SK-N-SH (cell line): ENCODE measurements at regions not wholly inside any gene's neighbourhood (a gene's known extent, or its start where the extent isn't known, plus 50 kb on each side); places are given as distances from the start of the nearest gene placed in this dataset.

Source experiments
- CTCF ChIA-PET: fragments of 300-600, 350-600 bp; formaldehyde crosslinking; extraction: SDS; loops from one replicate; lab custom pipeline; 2021; lab: Yijun Ruan, JAX
- POLR2A ChIA-PET: fragments of 350-600 bp; sonication (Branson Sonifier 250); formaldehyde crosslinking; extraction: SDS; loops from one replicate; lab custom pipeline; 2020; ENCODE audit warnings: antibody characterized with exemption, inconsistent platforms; lab: Yijun Ruan, JAX
- DNase-seq: peaks from one replicate; pipeline ENCODE4 v3.0.0; 2012
- H2AFZ ChIP-seq: fragments of 200-600 bp; sonication (generic); 2 replicates; pipeline ENCODE4 v1.8.1; 2016; ENCODE audit warnings: antibody characterized with exemption, mild to moderate bottlenecking, low read depth
- H3F3A ChIP-seq: fragments of 200-600 bp; sonication (generic); replicated peaks from 2 replicates; pipeline ENCODE3; 2016; ENCODE audit warnings: antibody characterized with exemption, mild to moderate bottlenecking; ENCODE audit not compliant: insufficient read depth
- H3K27ac ChIP-seq, 2 experiments: fragments of 200-500 bp in 1 of 2; fragments of 200-600 bp in 1 of 2; sonication (Bioruptor generic) in 1 of 2; sonication (generic), shearing (Covaris generic) in 1 of 2; 2 replicates each; pipeline versions ENCODE4 v1.5.1 to v1.6.1; 2014 to 2016; ENCODE audit warnings: low read depth in 2 of 2, inconsistent platforms in 1 of 2, low read length in 1 of 2, mild to moderate bottlenecking in 1 of 2, mixed read lengths in 1 of 2
- H3K27me3 ChIP-seq: fragments of 200-600 bp; sonication (generic), shearing (Covaris generic); 2 replicates; pipeline ENCODE4 v1.6.1; 2016; ENCODE audit warnings: mixed run types; ENCODE audit not compliant: insufficient read depth
- H3K36me3 ChIP-seq, 2 experiments: fragments of 200-500 bp in 1 of 2; fragments of 200-600 bp in 1 of 2; sonication (Bioruptor generic) in 1 of 2; sonication (generic) in 1 of 2; replicated peaks in 1 of 2; 2 replicates each; pipeline versions ENCODE3 to v1.5.1; 2014 to 2016; ENCODE audit warnings: low read length in 1 of 2, mild to moderate bottlenecking in 1 of 2; ENCODE audit not compliant: insufficient read depth in 2 of 2, control insufficient read depth in 1 of 2
- H3K4me1 ChIP-seq, 2 experiments: fragments of 200-500 bp in 1 of 2; fragments of 200-600 bp in 1 of 2; sonication (Bioruptor generic) in 1 of 2; sonication (generic), shearing (Covaris generic) in 1 of 2; 2 replicates each; pipeline versions ENCODE4 v1.5.1 to v1.6.1; 2014 to 2016; ENCODE audit warnings: low read depth in 1 of 2, low read length in 1 of 2, mixed run types in 1 of 2; ENCODE audit not compliant: insufficient read depth in 2 of 2, control insufficient read depth in 1 of 2
- H3K4me2 ChIP-seq: fragments of 200-600 bp; sonication (generic), shearing (Covaris generic); 2 replicates; pipeline ENCODE4 v1.6.1; 2017; ENCODE audit warnings: mixed run types
- H3K4me3 ChIP-seq, 2 experiments: fragments of 200-500 bp in 1 of 2; fragments of 200-600 bp in 1 of 2; sonication (Bioruptor generic) in 1 of 2; sonication (generic), shearing (Covaris generic) in 1 of 2; 2 replicates each; pipeline versions ENCODE4 v1.5.1 to v1.8.1; 2014 to 2016; ENCODE audit warnings: low read depth in 2 of 2, inconsistent platforms in 1 of 2, low read length in 1 of 2, mild to moderate bottlenecking in 1 of 2, mixed read lengths in 1 of 2, moderate library complexity in 1 of 2
- H3K79me2 ChIP-seq: fragments of 200-600 bp; sonication (generic); 2 replicates; pipeline ENCODE4 v1.8.1; 2017; ENCODE audit warnings: mild to moderate bottlenecking; ENCODE audit not compliant: insufficient read depth
- H3K9ac ChIP-seq: fragments of 200-600 bp; sonication (generic); 2 replicates; pipeline ENCODE4 v1.6.1; 2017; ENCODE audit warnings: mixed run types
- H3K9me2 ChIP-seq: fragments of 200-600 bp; sonication (generic); 2 replicates; pipeline ENCODE4 v1.6.1; 2017; ENCODE audit warnings: mixed run types
- H3K9me3 ChIP-seq: fragments of 200-600 bp; sonication (generic); 2 replicates; pipeline ENCODE4 v1.6.1; 2017; ENCODE audit warnings: mixed run types, mild to moderate bottlenecking, moderate library complexity
- H4K20me1 ChIP-seq: fragments of 200-600 bp; sonication (generic); 2 replicates; pipeline ENCODE4 v1.6.1; 2017; ENCODE audit warnings: mild to moderate bottlenecking, mixed run types; ENCODE audit not compliant: insufficient read depth
- CHD2 ChIP-seq: fragments of 150-350 bp; IDR thresholded peaks from 2 replicates; pipeline ENCODE4 v1.6.1; 2018; ENCODE audit warnings: low read length; ENCODE audit not compliant: partially characterized antibody
- ELF1 ChIP-seq: IDR thresholded peaks from 2 replicates; pipeline ENCODE4 v1.4.0; 2012
- EZH2phosphoT487 ChIP-seq: fragments of 200-600 bp; sonication (generic); IDR thresholded peaks from 2 replicates; pipeline ENCODE4 v1.6.1; 2017; ENCODE audit warnings: low read depth, mixed run types, mild to moderate bottlenecking, antibody characterized with exemption, moderate library complexity, borderline replicate concordance
- FOSL2 ChIP-seq: IDR thresholded peaks from 2 replicates; pipeline ENCODE4 v1.4.0; 2012; ENCODE audit warnings: low read depth, mild to moderate bottlenecking, moderate library complexity, borderline replicate concordance
- FOXJ3 ChIP-seq: sonication (generic); formaldehyde crosslinking; IDR thresholded peaks from 2 replicates; pipeline ENCODE4 v1.5.1; 2020; ENCODE audit warnings: mild to moderate bottlenecking, missing genetic modification reagents
- FOXM1 ChIP-seq: IDR thresholded peaks from 2 replicates; pipeline ENCODE4 v1.4.0; 2012; ENCODE audit warnings: low read depth, mild to moderate bottlenecking
- MAX ChIP-seq: IDR thresholded peaks from 2 replicates; pipeline ENCODE4 v1.4.0; 2012; ENCODE audit warnings: low read depth
- MEF2A ChIP-seq: IDR thresholded peaks from 2 replicates; pipeline ENCODE4 v1.4.0; 2012; ENCODE audit warnings: low read depth, borderline replicate concordance
- NFIC ChIP-seq: IDR thresholded peaks from 2 replicates; pipeline ENCODE4 v1.4.0; 2012; ENCODE audit warnings: borderline replicate concordance
- NRF1 ChIP-seq: IDR thresholded peaks from 2 replicates; pipeline ENCODE4 v1.6.1; 2012; ENCODE audit warnings: low read depth, mild to moderate bottlenecking, low read length
- PBX3 ChIP-seq: IDR thresholded peaks from 2 replicates; pipeline ENCODE4; 2012
- POLR2AphosphoS5 ChIP-seq: IDR thresholded peaks from 2 replicates; pipeline ENCODE4 v1.6.1; 2012; ENCODE audit warnings: low read depth, low read length
- RAD21 ChIP-seq: IDR thresholded peaks from 2 replicates; pipeline ENCODE4 v1.6.1; 2012; ENCODE audit warnings: mild to moderate bottlenecking, low read length
- RFX5 ChIP-seq: IDR thresholded peaks from 2 replicates; pipeline ENCODE4 v1.6.1; 2012; ENCODE audit warnings: mild to moderate bottlenecking, improper control_type of control experiment, low read length
- RXRA ChIP-seq: IDR thresholded peaks from 2 replicates; pipeline ENCODE4 v1.4.0; 2012; ENCODE audit warnings: low read depth, mild to moderate bottlenecking, borderline replicate concordance
- SMC3 ChIP-seq: IDR thresholded peaks from 2 replicates; pipeline ENCODE4 v1.6.1; 2012; ENCODE audit warnings: low read depth, low read length, improper control_type of control experiment
- TAF1 ChIP-seq: IDR thresholded peaks from 2 replicates; pipeline ENCODE4 v1.6.1; 2012; ENCODE audit warnings: low read depth, mild to moderate bottlenecking, low read length, moderate library complexity, borderline replicate concordance
- TEAD4 ChIP-seq: IDR thresholded peaks from 2 replicates; pipeline ENCODE4 v1.4.0; 2012; ENCODE audit warnings: mild to moderate bottlenecking, borderline replicate concordance; ENCODE audit not compliant: insufficient read depth
- YY1 ChIP-seq: IDR thresholded peaks from 2 replicates; pipeline ENCODE4 v1.4.0; 2012; ENCODE audit warnings: low read depth, mild to moderate bottlenecking
- ZBTB33 ChIP-seq: IDR thresholded peaks from 2 replicates; pipeline ENCODE4 v1.4.0; 2012; ENCODE audit warnings: low read depth, borderline replicate concordance
- WGBS: methylation state at CpG from one replicate; pipeline ENCODE4 v1.1.6; 2017; ENCODE audit warnings: low lambda C conversion rate; 5-methylcytosine and 5-hydroxymethylcytosine counted together
- TF ChIP-seq, protein P1 (sequence below): fragments of 150-350 bp; IDR thresholded peaks from 2 replicates; pipeline ENCODE4 v1.6.1; 2017; ENCODE audit warnings: antibody characterized with exemption, low read length, low read depth, borderline replicate concordance

- peak overlapping the region; percentile 79; the same call in 1 of the 2 replicates for H3K4me2 ChIP-seq
- peak overlapping the region; percentile 28 to 66; a peak in 2 of 4 replicates for H3K4me3 ChIP-seq
- H4K20me1 ChIP-seq, result no peaks in the 10 kb centered on the region
Measured at GRCh38 chr4:167779280-167779679, 313.1 kb upstream of the ANXA10 start.

DNA sequence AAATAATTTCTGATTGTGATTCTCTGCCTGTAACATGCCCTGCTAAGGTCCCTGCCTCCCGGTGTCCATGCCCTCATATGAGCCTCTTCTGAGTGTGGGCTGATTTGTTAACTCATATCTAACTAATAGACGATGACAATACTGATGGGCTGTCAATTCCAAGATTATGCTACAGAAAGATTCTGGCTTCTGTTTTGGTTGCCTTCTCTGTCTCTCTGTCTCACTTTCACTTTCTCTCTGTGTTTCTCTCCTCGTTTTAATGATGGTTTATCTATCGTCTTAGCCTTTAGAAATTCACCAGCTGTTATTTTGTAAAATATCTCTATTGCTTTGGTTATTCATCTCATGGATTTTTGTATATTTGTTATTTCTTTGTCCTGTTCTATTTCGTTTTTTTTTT, 312.5 kb upstream of the ANXA10 start:
- DNase-seq, result no peak
- no peaks in the 10 kb centered on the region for H3K79me2 ChIP-seq
- no peaks in the 10 kb centered on the region; the same call in 1 of the 2 replicates for H3K9me2 ChIP-seq
- ChIA-PET POLR2A (no interaction called here), CTCF (no interaction called here)
- H3K4me3 ChIP-seq, result peak overlapping the region; percentile 28 to 66; a peak in 3 of 4 replicates
- no peaks in the 10 kb centered on the region for H3K27me3 ChIP-seq
- no peaks in the 10 kb centered on the region for H3K9me3 ChIP-seq
- TF ChIP-seq FOXJ3 (no peak), ELF1 (no peak), MEF2A (no peak), YY1 (no peak), ZBTB33 (no peak), EZH2phosphoT487 (no peak), MAX (no peak), CHD2 (no peak), FOSL2 (no peak), TAF1 (no peak), RXRA (no peak), RAD21 (no peak), RFX5 (no peak), POLR2AphosphoS5 (no peak), PBX3 (no peak), NFIC (no peak), FOXM1 (no peak), TEAD4 (no peak), NRF1 (no peak)
- TF ChIP-seq, protein P1, sequence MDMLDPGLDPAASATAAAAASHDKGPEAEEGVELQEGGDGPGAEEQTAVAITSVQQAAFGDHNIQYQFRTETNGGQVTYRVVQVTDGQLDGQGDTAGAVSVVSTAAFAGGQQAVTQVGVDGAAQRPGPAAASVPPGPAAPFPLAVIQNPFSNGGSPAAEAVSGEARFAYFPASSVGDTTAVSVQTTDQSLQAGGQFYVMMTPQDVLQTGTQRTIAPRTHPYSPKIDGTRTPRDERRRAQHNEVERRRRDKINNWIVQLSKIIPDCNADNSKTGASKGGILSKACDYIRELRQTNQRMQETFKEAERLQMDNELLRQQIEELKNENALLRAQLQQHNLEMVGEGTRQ, result no peak
- H3F3A ChIP-seq, result no peaks in the 10 kb centered on the region
- no peaks in the 10 kb centered on the region for H3K36me3 ChIP-seq
- H4K20me1 ChIP-seq, result no peaks in the 10 kb centered on the region
- no peak overlapping the region for H3K27ac ChIP-seq
- WGBS, result 11% methylated on average over 5 of the region's 5 CpGs
- peak overlapping the region; percentile 73; the same call in 1 of the 2 replicates for H2AFZ ChIP-seq
- no peak overlapping the region for H3K9ac ChIP-seq
- peak overlapping the region; percentile 79 for H3K4me2 ChIP-seq
- no peaks in the 10 kb centered on the region for H3K4me1 ChIP-seq

More at GRCh38 chr4:167779280-167779679, 313.1 kb upstream of the ANXA10 start:
- Histone ChIP-seq H2AFZ (peak overlapping the region; percentile 73; the same call in 1 of the 2 replicates), H3K27me3 (no peaks in the 10 kb centered on the region), H3F3A (no peaks in the 10 kb centered on the region), H3K79me2 (no peaks in the 10 kb centered on the region), H3K9ac (no peak overlapping the region), H3K36me3 (no peaks in the 10 kb centered on the region), H3K9me2 (no peaks in the 10 kb centered on the region; the same call in 1 of the 2 replicates), H3K9me3 (no peaks in the 10 kb centered on the region), H3K27ac (no peak overlapping the region), H3K4me1 (no peaks in the 10 kb centered on the region)
- no peak for DNase-seq
- no peak for TF ChIP-seq SMC3
- peak; percentile 53; the same call in 1 of the 2 replicates for TF ChIP-seq MAX
- ChIA-PET POLR2A (no interaction called here), CTCF (no interaction called here)
- 12% methylated on average over 5 of the region's 5 CpGs for WGBS
